HepG2 (cell line): ENCODE measurements at regions not wholly inside any gene's neighbourhood (a gene's known extent, or its start where the extent isn't known, plus 50 kb on each side); places are given as distances from the start of the nearest gene placed in this dataset.
A peak's percentile ranks its signal among the peaks of the same experiment; 100 is the strongest.

Experiments
- ARID2 ChIP-seq: sonication (generic); formaldehyde crosslinking; IDR thresholded peaks from 2 replicates; pipeline ENCODE4 v1.8.1; 2022; ENCODE audit warnings: mild to moderate bottlenecking, missing genetic modification reagents, borderline replicate concordance
- ATF2 ChIP-seq: sonication (generic); formaldehyde crosslinking; IDR thresholded peaks from 2 replicates; pipeline ENCODE4 v1.4.0; 2020; ENCODE audit warnings: missing genetic modification reagents
- BORCS8-MEF2B ChIP-seq: sonication (generic); formaldehyde crosslinking; IDR thresholded peaks from 2 replicates; pipeline ENCODE4 v1.8.0; 2022; ENCODE audit warnings: mild to moderate bottlenecking, missing genetic modification reagents
- CREM ChIP-seq, 2 experiments: sonication (generic) in 1 of 2; formaldehyde crosslinking in 1 of 2; IDR thresholded peaks; 2 replicates each; pipeline versions ENCODE4 v1.4.0 to v1.6.1; 2016 to 2020; ENCODE audit warnings: antibody characterized with exemption in 1 of 2, mild to moderate bottlenecking in 1 of 2, missing genetic modification reagents in 1 of 2
- HNRNPUL1 ChIP-seq: fragments of 200-400 bp; formaldehyde crosslinking; IDR thresholded peaks from 2 replicates; pipeline ENCODE4 v1.6.1; 2017; ENCODE audit warnings: low read depth, mild to moderate bottlenecking, low read length, moderate library complexity
- HOMEZ ChIP-seq: IDR thresholded peaks from 2 replicates; pipeline ENCODE4 v1.6.1; 2016; ENCODE audit warnings: low read depth
- KLF9 ChIP-seq: IDR thresholded peaks from 2 replicates; pipeline ENCODE4 v1.6.1; 2016; ENCODE audit warnings: low read depth
- LBX2 ChIP-seq: sonication (generic); formaldehyde crosslinking; IDR thresholded peaks from 2 replicates; pipeline ENCODE4 v1.5.0; 2020; ENCODE audit warnings: missing genetic modification reagents, mild to moderate bottlenecking, borderline replicate concordance
- MZF1 ChIP-seq: sonication (generic); formaldehyde crosslinking; IDR thresholded peaks from 2 replicates; pipeline ENCODE4 v1.8.1; 2023; ENCODE audit warnings: mild to moderate bottlenecking, missing genetic modification reagents, borderline replicate concordance
- PHF8 ChIP-seq: sonication (generic); formaldehyde crosslinking; IDR thresholded peaks from 2 replicates; pipeline ENCODE4 v1.5.0; 2020; ENCODE audit warnings: missing genetic modification reagents
- POLR2A ChIP-seq, 2 experiments: IDR thresholded peaks; 2 replicates each; pipeline ENCODE4 v1.6.1; 2011; ENCODE audit warnings: low read depth in 2 of 2, low read length in 2 of 2, mild to moderate bottlenecking in 1 of 2, moderate library complexity in 1 of 2; ENCODE audit not compliant: insufficient read depth in 1 of 2
- PRPF4 ChIP-seq: fragments of 200-400 bp; formaldehyde crosslinking; IDR thresholded peaks from 2 replicates; pipeline ENCODE4 v1.6.1; 2016; ENCODE audit warnings: low read length, low read depth; ENCODE audit not compliant: poor library complexity, severe bottlenecking
- SRF ChIP-seq: IDR thresholded peaks from 2 replicates; pipeline ENCODE4 v1.6.1; 2011; ENCODE audit warnings: mild to moderate bottlenecking, low read depth, low read length, moderate library complexity
- TBP ChIP-seq: sonication (generic); formaldehyde crosslinking; IDR thresholded peaks from 2 replicates; pipeline ENCODE4 v1.5.0; 2020; ENCODE audit warnings: missing genetic modification reagents
- TCF7 ChIP-seq: sonication (generic); IDR thresholded peaks from 2 replicates; pipeline ENCODE4 v1.6.1; 2016; ENCODE audit warnings: antibody characterized with exemption, low read depth
- ZBTB42 ChIP-seq: sonication (generic); formaldehyde crosslinking; IDR thresholded peaks from 2 replicates; pipeline ENCODE4 v1.5.0; 2020; ENCODE audit warnings: mild to moderate bottlenecking, missing genetic modification reagents
- ZBTB7B ChIP-seq: sonication (generic); formaldehyde crosslinking; IDR thresholded peaks from 2 replicates; pipeline ENCODE4 v1.4.0; 2020; ENCODE audit warnings: missing genetic modification reagents
- ZFP90 ChIP-seq: sonication (generic); formaldehyde crosslinking; IDR thresholded peaks from 2 replicates; pipeline ENCODE4 v1.8.0; 2022; ENCODE audit warnings: missing genetic modification reagents, mild to moderate bottlenecking, inconsistent platforms, borderline replicate concordance
- ZMYM4 ChIP-seq: sonication (generic); formaldehyde crosslinking; IDR thresholded peaks from 2 replicates; pipeline ENCODE4 v1.8.1; 2023; ENCODE audit warnings: mild to moderate bottlenecking, missing genetic modification reagents
- ZNF234 ChIP-seq: sonication (generic); formaldehyde crosslinking; conservative IDR thresholded peaks from 2 replicates; pipeline ENCODE4 v1.5.1; 2020; ENCODE audit warnings: mild to moderate bottlenecking, missing genetic modification reagents
- ZNF333 ChIP-seq: sonication (generic); formaldehyde crosslinking; IDR thresholded peaks from 2 replicates; pipeline ENCODE4 v1.4.0; 2020; ENCODE audit warnings: mild to moderate bottlenecking, missing genetic modification reagents, borderline replicate concordance
- ZNF670 ChIP-seq: sonication (generic); formaldehyde crosslinking; IDR thresholded peaks from 2 replicates; pipeline ENCODE4 v1.8.0; 2022; ENCODE audit warnings: mild to moderate bottlenecking, missing genetic modification reagents, borderline replicate concordance
- ZNF713 ChIP-seq: sonication (generic); formaldehyde crosslinking; IDR thresholded peaks from 2 replicates; pipeline ENCODE4 v1.4.0; 2020; ENCODE audit warnings: mild to moderate bottlenecking, missing genetic modification reagents
- ZNF777 ChIP-seq: sonication (generic); formaldehyde crosslinking; IDR thresholded peaks from 2 replicates; pipeline ENCODE4 v1.4.0; 2020; ENCODE audit warnings: missing genetic modification reagents
- ZNF839 ChIP-seq: sonication (generic); formaldehyde crosslinking; IDR thresholded peaks from 2 replicates; pipeline ENCODE4 v1.4.0; 2020; ENCODE audit warnings: missing genetic modification reagents, mild to moderate bottlenecking, borderline replicate concordance
- ZSCAN5A ChIP-seq: sonication (generic); formaldehyde crosslinking; IDR thresholded peaks from 2 replicates; pipeline ENCODE4 v1.8.0; 2022; ENCODE audit warnings: mild to moderate bottlenecking, missing genetic modification reagents, borderline replicate concordance
- TF ChIP-seq, protein P1 (sequence below): IDR thresholded peaks from 2 replicates; pipeline ENCODE4 v1.6.1; 2016; ENCODE audit warnings: low read depth, borderline replicate concordance

- TF ChIP-seq CREM (IDR thresholded peaks at IDR 0.05) (0 out of 2 replicates have a peak, but pooled peaks have one; percentile 13), CREM (CRISPR knock-in tag; IDR thresholded peaks at IDR 0.05) (no peak), HNRNPUL1 (no peak), LBX2 (CRISPR knock-in tag) (no peak), HOMEZ (no peak), ZNF234 (CRISPR knock-in tag) (no peak), ZNF670 (CRISPR knock-in tag) (no peak), POLR2A (IDR thresholded peaks at IDR 0.05; ENCODE audit: insufficient read depth in 1 of 2, low read depth in 2 of 2, low read length in 2 of 2) (peak in 1 of 2 experiments; percentile 72; a peak in 2 of 4 replicates), TBP (CRISPR knock-in tag) (no peak), ZBTB7B (no peak), ARID2 (CRISPR knock-in tag) (peak; percentile 86; the same call in 1 of the 2 replicates), ZMYM4 (CRISPR knock-in tag) (peak; percentile 80), ZNF333 (CRISPR knock-in tag) (no peak), TCF7 (no peak), KLF9 (CRISPR knock-in tag) (no peak), ZNF713 (CRISPR knock-in tag) (no peak), SRF (no peak), ATF2 (CRISPR knock-in tag) (no peak), ZFP90 (CRISPR knock-in tag) (peak; percentile 90), MZF1 (CRISPR knock-in tag) (no peak), ZBTB42 (CRISPR knock-in tag) (no peak), ZNF777 (CRISPR knock-in tag) (peak; percentile 27), PHF8 (peak; percentile 37), PRPF4 (no peak), ZSCAN5A (CRISPR knock-in tag) (peak; percentile 52; the same call in 1 of the 2 replicates), BORCS8-MEF2B (peak; percentile 85; the same call in 1 of the 2 replicates), ZNF839 (CRISPR knock-in tag) (no peak; the same call in 1 of the 2 replicates)
- TF ChIP-seq, protein P1, sequence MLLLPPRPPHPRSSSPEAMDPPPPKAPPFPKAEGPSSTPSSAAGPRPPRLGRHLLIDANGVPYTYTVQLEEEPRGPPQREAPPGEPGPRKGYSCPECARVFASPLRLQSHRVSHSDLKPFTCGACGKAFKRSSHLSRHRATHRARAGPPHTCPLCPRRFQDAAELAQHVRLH (CRISPR knock-in tag) = no peak
Measured at GRCh38 chr6:26249957-26250697, 114.9 kb upstream of the BTN3A2 start (continued).
